Stimulated activated naive CD8-positive, alpha-beta T cell treated with anti-CD3 and anti-CD28 coated beads, Interleukin-15, amount 100 ng/mL, for 72 hours (primary cell): ENCODE measurements at regions not wholly inside any gene's neighbourhood (a gene's known extent, or its start where the extent isn't known, plus 50 kb on each side); places are given as distances from the start of the nearest gene placed in this dataset.

Source experiments
- ATAC-seq: fragments of 150-1000 bp; cut with Tn5 transposase; 2 replicates; pipeline ENCODE4 v1.10.0; 2021; ENCODE audit warnings: mild to moderate bottlenecking, moderate library complexity
- DNase-seq, 2 donors: peaks; one replicate each; pipeline ENCODE4 v3.0.0; 2021 to 2022
- H3K27ac Mint-ChIP-seq, 2 donors: one replicate each; pipeline ENCODE4 v1.8.0; 2022; ENCODE audit warnings: mild to moderate bottlenecking in 2 of 2, mixed read lengths in 2 of 2, moderate library complexity in 2 of 2
- H3K27me3 Mint-ChIP-seq: one replicate; pipeline ENCODE4 v1.8.0; 2022; ENCODE audit warnings: mixed read lengths
- H3K4me1 Mint-ChIP-seq: one replicate; pipeline ENCODE4 v1.8.0; 2022; ENCODE audit warnings: mild to moderate bottlenecking, mixed read lengths
- H3K4me3 Mint-ChIP-seq, 2 donors: one replicate each; pipeline ENCODE4 v1.8.0; 2022; ENCODE audit warnings: mild to moderate bottlenecking in 2 of 2, mixed read lengths in 2 of 2, moderate library complexity in 1 of 2
- H3K9me3 Mint-ChIP-seq, 2 donors: one replicate each; pipeline ENCODE4 v1.8.0; 2022; ENCODE audit warnings: mixed read lengths in 2 of 2

GRCh38 chr9:129500863-129501770, 119.8 kb downstream of the C9orf50 start:
- Mint-ChIP-seq H3K27ac (peak overlapping the region in 1 of 2 donors; percentile 37), H3K27me3 (no peaks in the 10 kb centered on the region), H3K4me3 (no peak overlapping the region), H3K4me1 (peaks cover 44% of the 10 kb centered on the region), H3K9me3 (no peaks in the 10 kb centered on the region)
- no peak for DNase-seq
- no peak for ATAC-seq

- no peaks in the 10 kb centered on the region for H3K9me3 Mint-ChIP-seq
Measured at GRCh38 chr9:129500161-129500862, 120.6 kb downstream of the C9orf50 start.

GRCh38 chr9:129498451-129499384, 122.2 kb downstream of the C9orf50 start:
- H3K4me3 Mint-ChIP-seq: no peak overlapping the region
- ATAC-seq: no peak
- DNase-seq: no peak
- H3K4me1 Mint-ChIP-seq: peaks cover 49% of the 10 kb centered on the region
- H3K9me3 Mint-ChIP-seq: no peaks in the 10 kb centered on the region
- H3K27ac Mint-ChIP-seq: no peak overlapping the region
- no peaks in the 10 kb centered on the region for H3K27me3 Mint-ChIP-seq

More at GRCh38 chr9:129500161-129500862, 120.6 kb downstream of the C9orf50 start:
- Mint-ChIP-seq H3K27me3 (no peaks in the 10 kb centered on the region), H3K27ac (peak overlapping the region in 1 of 2 donors; percentile 11), H3K4me1 (peaks cover 52% of the 10 kb centered on the region), H3K4me3 (no peak overlapping the region)
- no peak for ATAC-seq
- no peak for DNase-seq

GRCh38 chr9:129497813-129498450, 123.0 kb downstream of the C9orf50 start:
- Mint-ChIP-seq H3K9me3 (no peaks in the 10 kb centered on the region), H3K27me3 (no peaks in the 10 kb centered on the region), H3K4me1 (peaks cover 50% of the 10 kb centered on the region), H3K4me3 (no peak overlapping the region), H3K27ac (no peak overlapping the region)
- DNase-seq: no peak
- ATAC-seq: no peak

GRCh38 chr9:129497005-129497812, 123.7 kb downstream of the C9orf50 start:
- Mint-ChIP-seq H3K27ac (peak overlapping the region in 1 of 2 donors; percentile 93), H3K4me3 (peak overlapping the region; percentile 82 to 84), H3K4me1 (peaks cover 49% of the 10 kb centered on the region), H3K9me3 (no peaks in the 10 kb centered on the region), H3K27me3 (no peaks in the 10 kb centered on the region)
- ATAC-seq (no peak), DNase-seq (no peak)

GRCh38 chr9:129496473-129497004, 124.4 kb downstream of the C9orf50 start:
- Mint-ChIP-seq H3K4me1 (peaks cover 51% of the 10 kb centered on the region), H3K27ac (peak overlapping the region in 1 of 2 donors; percentile 93), H3K4me3 (peak overlapping the region; percentile 82 to 84), H3K27me3 (no peaks in the 10 kb centered on the region), H3K9me3 (no peaks in the 10 kb centered on the region)
- peak; percentile 85 for ATAC-seq
- peak; percentile 71 to 82 for DNase-seq

GRCh38 chr9:129495620-129496472, 125.1 kb downstream of the C9orf50 start:
- peaks cover 56% of the 10 kb centered on the region for H3K4me1 Mint-ChIP-seq
- H3K27me3 Mint-ChIP-seq: no peaks in the 10 kb centered on the region
- DNase-seq (peak; percentile 85 to 86), ATAC-seq (peak; percentile 87)
- peak overlapping the region; percentile 14 to 62 for H3K27ac Mint-ChIP-seq
- peak overlapping the region; percentile 82 to 84 for H3K4me3 Mint-ChIP-seq
- H3K9me3 Mint-ChIP-seq: no peaks in the 10 kb centered on the region

- no peak for DNase-seq
- no peak overlapping the region for H3K4me3 Mint-ChIP-seq
- H3K4me1 Mint-ChIP-seq: peaks cover 65% of the 10 kb centered on the region
- ATAC-seq: no peak
- no peaks in the 10 kb centered on the region for H3K9me3 Mint-ChIP-seq
- no peak overlapping the region for H3K27ac Mint-ChIP-seq
- H3K27me3 Mint-ChIP-seq: no peaks in the 10 kb centered on the region
Measured at GRCh38 chr9:129494113-129494789, 126.7 kb downstream of the C9orf50 start.

- Mint-ChIP-seq H3K4me3 (peak overlapping the region in 1 of 2 donors; percentile 9), H3K27ac (peak overlapping the region in 1 of 2 donors; percentile 17), H3K4me1 (peaks cover 65% of the 10 kb centered on the region), H3K9me3 (no peaks in the 10 kb centered on the region), H3K27me3 (no peaks in the 10 kb centered on the region)
- ATAC-seq (no peak), DNase-seq (no peak)
Measured at GRCh38 chr9:129493706-129494047, 127.2 kb downstream of the C9orf50 start.

GRCh38 chr9:129493002-129493705, 127.7 kb downstream of the C9orf50 start:
- H3K9me3 Mint-ChIP-seq: no peaks in the 10 kb centered on the region
- peaks cover 66% of the 10 kb centered on the region for H3K4me1 Mint-ChIP-seq
- H3K27me3 Mint-ChIP-seq: no peaks in the 10 kb centered on the region
- DNase-seq (no peak), ATAC-seq (no peak)
- H3K4me3 Mint-ChIP-seq: peak overlapping the region in 1 of 2 donors; percentile 9
- H3K27ac Mint-ChIP-seq: peak overlapping the region in 1 of 2 donors; percentile 17

- Mint-ChIP-seq H3K9me3 (no peaks in the 10 kb centered on the region), H3K27ac (peak overlapping the region in 1 of 2 donors; percentile 38), H3K4me3 (peak overlapping the region; percentile 88 to 92), H3K27me3 (no peaks in the 10 kb centered on the region), H3K4me1 (peaks cover 70% of the 10 kb centered on the region)
- no peak for ATAC-seq
- DNase-seq: no peak
Measured at GRCh38 chr9:129491487-129491855, 129.4 kb downstream of the C9orf50 start.
